MM.1S (cell line): ENCODE measurements at regions not wholly inside any gene's neighbourhood (a gene's known extent, or its start where the extent isn't known, plus 50 kb on each side); places are given as distances from the start of the nearest gene placed in this dataset.

ENCODE experiments used
- DNase-seq: peaks from one replicate; pipeline ENCODE4 v3.0.0-alpha.2; 2015
- H2AFZ ChIP-seq: fragments of 300-600 bp; sonication (generic); 2 replicates; pipeline ENCODE4 v1.6.0; 2016; ENCODE audit warnings: antibody characterized with exemption, low read length
- H3F3A ChIP-seq: fragments of 300-600 bp; sonication (generic); 2 replicates; pipeline ENCODE4 v1.6.1; 2016; ENCODE audit warnings: mild to moderate bottlenecking, antibody characterized with exemption, low read length, moderate library complexity, mixed read lengths; ENCODE audit not compliant: insufficient read depth
- H3K27ac ChIP-seq: fragments of 300-600 bp; sonication (generic); 2 replicates; pipeline ENCODE4 v1.5.1; 2016; ENCODE audit warnings: mild to moderate bottlenecking, low read length
- H3K27me3 ChIP-seq: fragments of 300-600 bp; sonication (generic); replicated peaks from 2 replicates; pipeline ENCODE4 v1.6.0; 2016; ENCODE audit warnings: low read length; ENCODE audit not compliant: insufficient read depth
- H3K36me3 ChIP-seq: fragments of 300-600 bp; sonication (generic); replicated peaks from 2 replicates; pipeline ENCODE4 v1.6.1; 2016; ENCODE audit warnings: mild to moderate bottlenecking, low read length, mixed read lengths; ENCODE audit not compliant: insufficient read depth
- H3K4me1 ChIP-seq: fragments of 300-600 bp; sonication (generic); 2 replicates; pipeline ENCODE4 v1.6.1; 2016; ENCODE audit warnings: low read length, mixed read lengths
- H3K4me2 ChIP-seq: fragments of 300-600 bp; sonication (generic); 2 replicates; pipeline ENCODE4 v1.6.0; 2016; ENCODE audit warnings: low read depth, low read length
- H3K4me3 ChIP-seq: fragments of 300-600 bp; sonication (generic); 2 replicates; pipeline ENCODE4 v1.5.1; 2016; ENCODE audit warnings: low read length, mixed read lengths
- H3K79me2 ChIP-seq: fragments of 300-600 bp; sonication (generic); 2 replicates; pipeline ENCODE4 v1.6.1; 2016; ENCODE audit warnings: mixed run types, low read length, mixed read lengths
- H3K9ac ChIP-seq: fragments of 300-600 bp; sonication (generic); 2 replicates; pipeline ENCODE4 v1.6.1; 2016; ENCODE audit warnings: low read length, mixed read lengths
- H3K9me2 ChIP-seq: fragments of 300-600 bp; sonication (generic); replicated peaks from 2 replicates; pipeline ENCODE4 v1.6.1; 2016; ENCODE audit warnings: mild to moderate bottlenecking, low read length, mixed read lengths; ENCODE audit not compliant: insufficient read depth
- H3K9me3 ChIP-seq: fragments of 300-600 bp; sonication (generic); replicated peaks from 2 replicates; pipeline ENCODE4 v1.6.1; 2016; ENCODE audit warnings: mild to moderate bottlenecking, low read length, mixed read lengths; ENCODE audit not compliant: insufficient read depth
- H4K20me1 ChIP-seq: fragments of 300-600 bp; sonication (generic); 2 replicates; pipeline ENCODE4 v1.6.1; 2016; ENCODE audit warnings: mild to moderate bottlenecking, low read length, moderate library complexity, mixed read lengths; ENCODE audit not compliant: insufficient read depth
- EZH2 ChIP-seq: fragments of 300-600 bp; sonication (generic); optimal IDR thresholded peaks from 2 replicates; pipeline ENCODE3; 2017; ENCODE audit warnings: low read depth, mild to moderate bottlenecking, antibody characterized with exemption, low read length, mixed read lengths
- EZH2phosphoT487 ChIP-seq: fragments of 300-600 bp; sonication (generic); IDR thresholded peaks from 2 replicates; pipeline ENCODE4 v1.6.1; 2018; ENCODE audit warnings: antibody characterized with exemption, low read length
- TF ChIP-seq, protein P1 (sequence below): fragments of 300-600 bp; sonication (generic); IDR thresholded peaks from 2 replicates; pipeline ENCODE4 v1.5.1; 2016; ENCODE audit warnings: antibody characterized with exemption, low read length, mixed read lengths

- no peaks in the 10 kb centered on the region for H3K36me3 ChIP-seq
- H3K9ac ChIP-seq: no peak overlapping the region
- no peak for DNase-seq
- no peaks in the 10 kb centered on the region for H4K20me1 ChIP-seq
- H3K9me3 ChIP-seq: no peaks in the 10 kb centered on the region
- no peaks in the 10 kb centered on the region for H3K9me2 ChIP-seq
- no peak overlapping the region for H3K4me2 ChIP-seq
- no peak overlapping the region for H2AFZ ChIP-seq
- H3K27me3 ChIP-seq: no peaks in the 10 kb centered on the region
- no peaks in the 10 kb centered on the region for H3K4me1 ChIP-seq
- no peak overlapping the region for H3K27ac ChIP-seq
- no peak overlapping the region for H3K4me3 ChIP-seq
- H3F3A ChIP-seq: no peaks in the 10 kb centered on the region
- no peak for TF ChIP-seq EZH2phosphoT487
- TF ChIP-seq, protein P1, sequence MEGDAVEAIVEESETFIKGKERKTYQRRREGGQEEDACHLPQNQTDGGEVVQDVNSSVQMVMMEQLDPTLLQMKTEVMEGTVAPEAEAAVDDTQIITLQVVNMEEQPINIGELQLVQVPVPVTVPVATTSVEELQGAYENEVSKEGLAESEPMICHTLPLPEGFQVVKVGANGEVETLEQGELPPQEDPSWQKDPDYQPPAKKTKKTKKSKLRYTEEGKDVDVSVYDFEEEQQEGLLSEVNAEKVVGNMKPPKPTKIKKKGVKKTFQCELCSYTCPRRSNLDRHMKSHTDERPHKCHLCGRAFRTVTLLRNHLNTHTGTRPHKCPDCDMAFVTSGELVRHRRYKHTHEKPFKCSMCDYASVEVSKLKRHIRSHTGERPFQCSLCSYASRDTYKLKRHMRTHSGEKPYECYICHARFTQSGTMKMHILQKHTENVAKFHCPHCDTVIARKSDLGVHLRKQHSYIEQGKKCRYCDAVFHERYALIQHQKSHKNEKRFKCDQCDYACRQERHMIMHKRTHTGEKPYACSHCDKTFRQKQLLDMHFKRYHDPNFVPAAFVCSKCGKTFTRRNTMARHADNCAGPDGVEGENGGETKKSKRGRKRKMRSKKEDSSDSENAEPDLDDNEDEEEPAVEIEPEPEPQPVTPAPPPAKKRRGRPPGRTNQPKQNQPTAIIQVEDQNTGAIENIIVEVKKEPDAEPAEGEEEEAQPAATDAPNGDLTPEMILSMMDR: peak; percentile 24
- H3K79me2 ChIP-seq: no peaks in the 10 kb centered on the region
Observed at GRCh38 chr13:47588676-47589075, 412.4 kb downstream of the SUCLA2 start.

DNA sequence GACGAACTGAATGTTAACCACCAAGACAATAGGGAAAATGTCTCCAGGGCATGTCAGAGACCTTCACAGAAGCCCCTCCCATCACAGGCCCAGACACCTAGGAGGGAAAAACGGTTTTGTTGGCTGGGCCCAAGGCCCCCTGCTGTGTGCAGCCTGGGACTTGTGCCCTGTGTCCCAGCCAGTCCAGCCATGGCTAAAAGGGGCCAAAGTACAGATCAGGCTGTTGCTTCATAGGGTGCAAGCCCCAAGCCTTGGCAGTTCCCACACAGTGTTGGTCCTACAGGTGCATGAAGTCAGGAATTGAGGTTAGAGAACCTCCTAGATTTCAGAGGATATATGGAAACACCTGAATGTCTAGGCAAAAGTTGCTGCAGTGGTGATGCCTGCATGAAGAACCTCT, 428.7 kb downstream of the SUCLA2 start:
- Histone ChIP-seq H2AFZ (no peak overlapping the region), H3K27me3 (no peaks in the 10 kb centered on the region), H3K79me2 (no peaks in the 10 kb centered on the region), H3F3A (no peaks in the 10 kb centered on the region), H3K9ac (no peak overlapping the region), H3K4me3 (no peak overlapping the region), H3K4me2 (no peak overlapping the region), H3K9me3 (no peaks in the 10 kb centered on the region), H3K9me2 (no peaks in the 10 kb centered on the region), H3K4me1 (no peaks in the 10 kb centered on the region), H4K20me1 (no peaks in the 10 kb centered on the region), H3K27ac (no peak overlapping the region), H3K36me3 (no peaks in the 10 kb centered on the region)
- no peak for TF ChIP-seq EZH2
- TF ChIP-seq, protein P1: no peak
- no peak for TF ChIP-seq EZH2phosphoT487
- DNase-seq: no peak

- no peaks in the 10 kb centered on the region for H3K9me3 ChIP-seq
- H3K4me3 ChIP-seq: no peak overlapping the region
- DNase-seq: no peak
- H3K4me2 ChIP-seq: no peak overlapping the region
- H3K9ac ChIP-seq: no peak overlapping the region
- no peaks in the 10 kb centered on the region for H3K9me2 ChIP-seq
- H3F3A ChIP-seq: no peaks in the 10 kb centered on the region
- H2AFZ ChIP-seq: no peak overlapping the region
- no peak overlapping the region for H3K27ac ChIP-seq
- no peaks in the 10 kb centered on the region for H3K4me1 ChIP-seq
- H4K20me1 ChIP-seq: no peaks in the 10 kb centered on the region
- no peaks in the 10 kb centered on the region for H3K79me2 ChIP-seq
- H3K36me3 ChIP-seq: no peaks in the 10 kb centered on the region
- no peaks in the 10 kb centered on the region for H3K27me3 ChIP-seq
- TF ChIP-seq EZH2phosphoT487 (no peak), EZH2 (no peak)
- TF ChIP-seq, protein P1: no peak
Observed at GRCh38 chr13:47564041-47564440, 437.0 kb downstream of the SUCLA2 start.
